Ectodermal cell (in vitro differentiated cells): ENCODE measurements at regions not wholly inside any gene's neighbourhood (a gene's known extent, or its start where the extent isn't known, plus 50 kb on each side); places are given as distances from the start of the nearest gene placed in this dataset.
A peak's percentile ranks its signal among the peaks of the same experiment; 100 is the strongest.
"Not testable (repeated sequence)": the region's sequence is repeated elsewhere in the genome, so short reads cannot be mapped to it uniquely, and the experiment has no call there.

Experiments used
- H3K27ac ChIP-seq: 2 replicates; pipeline ENCODE4 v1.7.0; 2013; ENCODE audit warnings: mild to moderate bottlenecking, low read depth, low read length; ENCODE audit not compliant: insufficient read depth, poor library complexity, severe bottlenecking
- H3K27me3 ChIP-seq: 2 replicates; pipeline ENCODE4 v1.7.0; 2013; ENCODE audit warnings: mild to moderate bottlenecking, low read length; ENCODE audit not compliant: insufficient read depth, control insufficient read depth, poor library complexity, severe bottlenecking
- H3K36me3 ChIP-seq: one replicate; pipeline ENCODE4 v1.7.0; 2013; ENCODE audit warnings: low read length; ENCODE audit not compliant: control insufficient read depth, insufficient read depth
- H3K4me1 ChIP-seq: one replicate; pipeline ENCODE4 v1.7.0; 2013; ENCODE audit warnings: low read length; ENCODE audit not compliant: control insufficient read depth, insufficient read depth
- H3K4me3 ChIP-seq: 2 replicates; pipeline ENCODE4 v1.7.0; 2013; ENCODE audit warnings: low read depth, low read length, control low read depth; ENCODE audit not compliant: insufficient read depth
- H3K9me3 ChIP-seq: 2 replicates; pipeline ENCODE4 v1.7.0; 2013; ENCODE audit warnings: mild to moderate bottlenecking, low read length, moderate library complexity; ENCODE audit not compliant: control insufficient read depth
- WGBS, 2 experiments: methylation state at CpG; one replicate each; pipeline ENCODE4 v1.1.7; 2013; ENCODE audit warnings: missing lambda C conversion rate in 2 of 2; 5-methylcytosine and 5-hydroxymethylcytosine counted together

- Histone ChIP-seq H3K4me1 (peaks cover 5% of the 10 kb centered on the region), H3K4me3 (no peak overlapping the region), H3K9me3 (no peaks in the 10 kb centered on the region), H3K36me3 (no peaks in the 10 kb centered on the region), H3K27ac (no peak overlapping the region), H3K27me3 (no peaks in the 10 kb centered on the region)
- 93 to 95% methylated on average over 1 of the region's 1 CpG for WGBS, 2 experiments
These were observed 89.2 kb upstream of the SLC6A11 start for GRCh38 chr3:10726787-10727186.

GRCh38 chr3:10729439-10729838 is 86.6 kb upstream of the SLC6A11 start:
- Histone ChIP-seq H3K27me3 (no peaks in the 10 kb centered on the region), H3K36me3 (no peaks in the 10 kb centered on the region), H3K4me3 (no peak overlapping the region), H3K4me1 (peaks cover under 1% of the 10 kb centered on the region), H3K27ac (no peak overlapping the region), H3K9me3 (no peaks in the 10 kb centered on the region)
- 86 to 89% methylated on average over 2 of the region's 2 CpGs for WGBS, 2 experiments

DNA sequence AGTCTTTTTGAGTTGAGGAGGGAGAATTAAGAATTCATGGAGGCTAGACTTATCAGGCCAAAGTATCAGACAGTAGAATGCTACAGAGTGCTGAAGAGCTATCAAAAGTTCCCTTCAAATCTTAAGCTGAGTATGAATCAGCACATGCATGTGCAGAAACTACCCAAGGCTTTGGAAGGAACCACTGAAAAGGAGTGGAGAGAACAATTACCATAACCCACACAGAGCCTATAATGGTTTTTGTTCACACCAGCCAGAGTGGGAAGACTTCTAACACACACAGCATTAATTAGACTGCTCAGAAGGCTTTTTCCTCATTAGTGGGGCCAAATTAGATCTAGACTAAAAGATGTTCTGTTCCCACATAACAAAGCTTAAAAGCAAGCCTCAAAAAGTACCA is 83.7 kb upstream of the SLC6A11 start:
- no peaks in the 10 kb centered on the region for H3K27me3 ChIP-seq
- no peaks in the 10 kb centered on the region for H3K4me1 ChIP-seq
- no peak overlapping the region for H3K4me3 ChIP-seq
- no peaks in the 10 kb centered on the region for H3K9me3 ChIP-seq
- no peaks in the 10 kb centered on the region for H3K36me3 ChIP-seq
- no peak overlapping the region for H3K27ac ChIP-seq

GRCh38 chr3:10733297-10733696 is 82.7 kb upstream of the SLC6A11 start:
- Histone ChIP-seq H3K4me1 (no peaks in the 10 kb centered on the region), H3K36me3 (no peaks in the 10 kb centered on the region), H3K4me3 (no peak overlapping the region), H3K27me3 (peaks cover 4% of the 10 kb centered on the region), H3K27ac (no peak overlapping the region), H3K9me3 (no peaks in the 10 kb centered on the region)

- WGBS, 2 experiments, result 87 to 92% methylated on average over 2 to 3 of the region's 3 CpGs
These were observed 79.6 kb upstream of the SLC6A11 start for GRCh38 chr3:10736444-10736843.

GRCh38 chr3:10737785-10738184 is 78.2 kb upstream of the SLC6A11 start:
- no peaks in the 10 kb centered on the region for H3K36me3 ChIP-seq
- WGBS, 2 experiments, result 93 to 97% methylated on average over 7 of the region's 7 CpGs
- H3K4me3 ChIP-seq, result no peak overlapping the region
- H3K27me3 ChIP-seq, result peaks cover 10% of the 10 kb centered on the region
- no peaks in the 10 kb centered on the region for H3K4me1 ChIP-seq
- H3K27ac ChIP-seq, result no peak overlapping the region
- H3K9me3 ChIP-seq, result no peaks in the 10 kb centered on the region

More at GRCh38 chr3:10736444-10736843, 79.6 kb upstream of the SLC6A11 start:
- not testable (repeated sequence) for H3K27me3 ChIP-seq, H3K9me3 ChIP-seq, H3K36me3 ChIP-seq, H3K4me1 ChIP-seq, H3K27ac ChIP-seq, H3K4me3 ChIP-seq

- peak overlapping the region; percentile 34 for H3K4me3 ChIP-seq
- H3K27ac ChIP-seq, result no peak overlapping the region
- H3K9me3 ChIP-seq, result no peaks in the 10 kb centered on the region
- H3K36me3 ChIP-seq, result no peaks in the 10 kb centered on the region
- H3K27me3 ChIP-seq, result peaks cover 10% of the 10 kb centered on the region
- no peaks in the 10 kb centered on the region for H3K4me1 ChIP-seq
- WGBS, 2 experiments, result 10 to 11% methylated on average over 30 of the region's 30 CpGs
These were observed 77.2 kb upstream of the SLC6A11 start for GRCh38 chr3:10738688-10739372.

DNA sequence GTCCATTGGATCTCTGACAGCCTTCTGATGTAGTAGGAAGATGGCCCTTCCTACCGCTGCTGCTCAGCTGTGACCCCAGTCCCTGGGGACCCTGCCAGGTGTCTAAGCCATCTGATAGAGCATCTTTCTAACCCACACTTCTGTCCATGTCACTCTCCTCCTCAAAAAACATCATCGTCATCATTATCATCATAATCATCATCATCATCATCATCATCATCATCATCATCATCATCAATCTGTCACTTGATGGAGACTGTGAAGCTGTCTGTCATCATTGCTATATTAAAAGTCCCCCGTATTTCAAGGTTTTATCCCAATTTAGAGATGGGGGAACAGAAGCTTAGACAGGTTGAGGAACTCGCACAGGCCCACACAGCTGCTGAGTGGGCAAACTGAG is 75.1 kb upstream of the SLC6A11 start:
- no peak overlapping the region for H3K4me3 ChIP-seq
- peaks cover 10% of the 10 kb centered on the region for H3K27me3 ChIP-seq
- 77 to 78% methylated on average over 4 of the region's 4 CpGs for WGBS, 2 experiments
- no peak overlapping the region for H3K27ac ChIP-seq
- H3K4me1 ChIP-seq, result no peaks in the 10 kb centered on the region
- no peaks in the 10 kb centered on the region for H3K9me3 ChIP-seq
- no peaks in the 10 kb centered on the region for H3K36me3 ChIP-seq

GRCh38 chr3:10741891-10742671 is 73.9 kb upstream of the SLC6A11 start:
- Histone ChIP-seq H3K27ac (no peak overlapping the region), H3K36me3 (no peaks in the 10 kb centered on the region), H3K4me1 (no peaks in the 10 kb centered on the region), H3K4me3 (no peak overlapping the region), H3K9me3 (no peaks in the 10 kb centered on the region), H3K27me3 (peaks cover 10% of the 10 kb centered on the region)
- 88 to 91% methylated on average over 10 of the region's 10 CpGs for WGBS, 2 experiments

- H3K9me3 ChIP-seq, result no peaks in the 10 kb centered on the region
- no peak overlapping the region for H3K27ac ChIP-seq
- 93% methylated on average over 12 of the region's 12 CpGs for WGBS, 2 experiments
- peaks cover 6% of the 10 kb centered on the region for H3K27me3 ChIP-seq
- no peaks in the 10 kb centered on the region for H3K36me3 ChIP-seq
- H3K4me1 ChIP-seq, result no peaks in the 10 kb centered on the region
- no peak overlapping the region for H3K4me3 ChIP-seq
These were observed 72.5 kb upstream of the SLC6A11 start for GRCh38 chr3:10743366-10744097.
